WTC11 (cell line): ENCODE measurements at regions not wholly inside any gene's neighbourhood (a gene's known extent, or its start where the extent isn't known, plus 50 kb on each side); places are given as distances from the start of the nearest gene placed in this dataset.

Source experiments
- ATF3 ChIP-seq: sonication (generic); formaldehyde crosslinking; conservative IDR thresholded peaks from 2 replicates; pipeline ENCODE4 v1.8.1; 2022; ENCODE audit warnings: mild to moderate bottlenecking, missing genetic modification reagents
- CREM ChIP-seq: sonication (generic); formaldehyde crosslinking; IDR thresholded peaks from 2 replicates; pipeline ENCODE4 v1.8.1; 2022; ENCODE audit warnings: mild to moderate bottlenecking, missing genetic modification reagents, moderate library complexity
- CTCF ChIP-seq: fragments of 200-600 bp; IDR thresholded peaks from 2 replicates; pipeline ENCODE4 v1.8.0; 2022; ENCODE audit warnings: antibody characterized with exemption
- E2F1 ChIP-seq: sonication (generic); formaldehyde crosslinking; IDR thresholded peaks from 2 replicates; pipeline ENCODE4 v1.8.0; 2022; ENCODE audit warnings: mild to moderate bottlenecking, missing genetic modification reagents
- E2F4 ChIP-seq: sonication (generic); formaldehyde crosslinking; IDR thresholded peaks from 2 replicates; pipeline ENCODE4 v1.8.1; 2022; ENCODE audit warnings: low read depth, mild to moderate bottlenecking, moderate library complexity, missing genetic modification reagents, borderline replicate concordance
- ERG ChIP-seq: fragments of 250-450 bp; sonication (Bioruptor Pico); IDR thresholded peaks from 2 replicates; pipeline ENCODE4 v1.8.0; 2021; ENCODE audit warnings: mild to moderate bottlenecking
- FOXK1 ChIP-seq: sonication (generic); formaldehyde crosslinking; IDR thresholded peaks from 2 replicates; pipeline ENCODE4 v1.8.0; 2022; ENCODE audit warnings: mild to moderate bottlenecking, moderate library complexity, missing genetic modification reagents
- NR2C2 ChIP-seq: sonication (generic); formaldehyde crosslinking; IDR thresholded peaks from 2 replicates; pipeline ENCODE4 v1.8.0; 2022; ENCODE audit warnings: mild to moderate bottlenecking, missing genetic modification reagents
- USF1 ChIP-seq: sonication (generic); formaldehyde crosslinking; IDR thresholded peaks from 2 replicates; pipeline ENCODE4 v1.8.0; 2022; ENCODE audit warnings: mild to moderate bottlenecking, missing genetic modification reagents
- ZNF121 ChIP-seq: sonication (generic); formaldehyde crosslinking; IDR thresholded peaks from 2 replicates; pipeline ENCODE4 v1.8.0; 2023; ENCODE audit warnings: missing genetic modification reagents
- ZNF219 ChIP-seq: sonication (generic); formaldehyde crosslinking; IDR thresholded peaks from 2 replicates; pipeline ENCODE4 v1.8.0; 2023; ENCODE audit warnings: missing genetic modification reagents, mild to moderate bottlenecking, borderline replicate concordance
- ZNF263 ChIP-seq: sonication (generic); formaldehyde crosslinking; IDR thresholded peaks from 2 replicates; pipeline ENCODE4 v1.8.1; 2022; ENCODE audit warnings: low read depth, mild to moderate bottlenecking, moderate library complexity, missing genetic modification reagents
- TF ChIP-seq, protein P1 (sequence below): sonication (generic); formaldehyde crosslinking; IDR thresholded peaks from 2 replicates; pipeline ENCODE4 v1.8.1; 2022; ENCODE audit warnings: mild to moderate bottlenecking, missing genetic modification reagents, moderate library complexity, borderline replicate concordance
- TF ChIP-seq, protein P2 (sequence below): sonication (generic); formaldehyde crosslinking; IDR thresholded peaks from 2 replicates; pipeline ENCODE4 v1.8.0; 2022; ENCODE audit warnings: mild to moderate bottlenecking, missing genetic modification reagents

DNA sequence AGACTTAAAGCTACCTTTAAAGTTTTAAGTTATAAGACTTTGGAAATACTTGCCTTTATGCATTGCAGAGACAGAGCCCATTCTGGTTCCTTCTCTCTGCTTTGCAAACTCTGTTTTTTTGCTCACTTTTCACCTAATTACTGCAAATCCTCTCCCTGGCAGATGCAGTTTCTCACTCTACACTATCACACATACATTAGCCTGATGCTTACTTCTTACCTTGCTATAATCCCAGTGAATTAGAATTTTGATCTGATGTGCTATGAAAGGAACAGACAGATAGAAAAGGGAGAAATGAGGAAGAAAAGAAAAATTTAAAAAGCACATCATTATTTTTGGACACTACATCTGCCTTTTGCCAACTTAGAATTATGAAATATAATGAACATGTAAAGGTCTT, 489.5 kb upstream of the EDIL3 start:
- no peak for TF ChIP-seq CTCF
- TF ChIP-seq E2F4 (CRISPR knock-in tag), result no peak
- TF ChIP-seq, protein P1, sequence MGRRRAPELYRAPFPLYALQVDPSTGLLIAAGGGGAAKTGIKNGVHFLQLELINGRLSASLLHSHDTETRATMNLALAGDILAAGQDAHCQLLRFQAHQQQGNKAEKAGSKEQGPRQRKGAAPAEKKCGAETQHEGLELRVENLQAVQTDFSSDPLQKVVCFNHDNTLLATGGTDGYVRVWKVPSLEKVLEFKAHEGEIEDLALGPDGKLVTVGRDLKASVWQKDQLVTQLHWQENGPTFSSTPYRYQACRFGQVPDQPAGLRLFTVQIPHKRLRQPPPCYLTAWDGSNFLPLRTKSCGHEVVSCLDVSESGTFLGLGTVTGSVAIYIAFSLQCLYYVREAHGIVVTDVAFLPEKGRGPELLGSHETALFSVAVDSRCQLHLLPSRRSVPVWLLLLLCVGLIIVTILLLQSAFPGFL (CRISPR knock-in tag), result no peak
- TF ChIP-seq, protein P2, sequence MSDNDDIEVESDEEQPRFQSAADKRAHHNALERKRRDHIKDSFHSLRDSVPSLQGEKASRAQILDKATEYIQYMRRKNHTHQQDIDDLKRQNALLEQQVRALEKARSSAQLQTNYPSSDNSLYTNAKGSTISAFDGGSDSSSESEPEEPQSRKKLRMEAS (CRISPR knock-in tag), result no peak
- no peak for TF ChIP-seq ERG
- TF ChIP-seq FOXK1 (CRISPR knock-in tag), result no peak
- no peak for TF ChIP-seq ZNF263
- TF ChIP-seq USF1 (CRISPR knock-in tag), result no peak
- TF ChIP-seq NR2C2, result no peak
- no peak for TF ChIP-seq ATF3 (CRISPR knock-in tag)
- no peak for TF ChIP-seq CREM (CRISPR knock-in tag)
- TF ChIP-seq ZNF121 (CRISPR knock-in tag), result no peak
- TF ChIP-seq E2F1, result no peak
- no peak for TF ChIP-seq ZNF219 (CRISPR knock-in tag)
